ENCODE measurements at regions not wholly inside any gene's neighbourhood (a gene's known extent, or its start where the extent isn't known, plus 50 kb on each side); places are given as distances from the start of the nearest gene placed in this dataset.

DNA sequence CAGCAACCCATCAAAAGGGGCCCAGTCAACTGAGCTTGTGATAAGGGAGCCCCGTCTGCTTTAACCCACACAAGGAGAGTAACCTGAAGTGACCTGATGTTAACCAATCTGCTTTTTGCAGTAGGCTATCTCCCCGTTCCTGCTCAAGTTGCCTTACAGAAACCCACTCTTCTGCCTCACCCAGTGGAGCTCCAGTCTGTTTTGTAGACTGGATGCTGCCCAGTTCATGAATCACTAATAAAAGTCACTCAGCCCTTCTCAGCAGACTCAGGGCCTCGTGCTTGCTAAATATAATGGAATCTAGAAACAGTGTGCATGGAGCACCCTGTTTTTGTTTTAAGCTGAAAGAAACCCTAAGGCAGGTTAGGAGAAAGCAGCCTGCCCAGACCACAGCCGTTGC lies 312.3 kb downstream of the FBXW7 start:
- Mint-ChIP-seq H3K27me3 (no peaks in the 10 kb centered on the region), H3K4me1 (no peaks in the 10 kb centered on the region), H3K9me3 (no peaks in the 10 kb centered on the region), H3K4me3 (no peak overlapping the region), H3K27ac (no peak overlapping the region), H3K36me3 (no peaks in the 10 kb centered on the region)
- no peak for ATAC-seq (replicated peaks)
- DNase-seq, result no peak

DNA sequence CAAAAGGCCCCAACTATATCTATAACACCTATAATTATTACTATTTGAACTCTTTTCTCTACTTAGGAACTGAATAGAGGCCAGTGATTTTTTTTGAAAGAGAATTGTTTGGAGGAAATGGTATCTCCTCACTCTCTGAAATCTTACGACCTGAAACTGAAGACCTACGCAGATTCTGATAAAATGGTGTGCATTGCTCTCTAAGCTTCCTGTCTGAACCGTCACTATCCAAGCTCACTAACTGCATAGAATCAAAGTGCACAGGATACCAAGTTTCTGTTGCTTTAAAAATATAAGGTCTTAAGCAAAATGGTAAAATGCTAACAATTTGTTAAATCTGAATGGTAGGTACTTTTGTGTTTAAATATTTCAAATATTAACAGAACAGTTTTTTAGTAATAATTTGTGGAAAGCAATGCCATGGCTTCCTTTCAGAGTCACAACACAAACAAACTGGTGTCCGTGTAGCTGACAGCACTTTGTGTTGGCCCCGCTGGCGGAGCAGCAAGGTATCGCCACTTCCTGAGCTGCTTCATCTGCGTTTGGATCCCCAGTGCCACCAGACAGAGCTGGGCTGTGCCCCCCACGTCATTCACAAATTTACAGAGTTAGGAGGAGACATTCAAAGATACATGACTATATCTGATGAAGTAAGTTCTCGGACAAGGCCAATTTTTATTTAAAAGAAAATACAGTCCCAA lies 313.9 kb downstream of the FBXW7 start:
- no peak for ATAC-seq (replicated peaks)
- H3K9me3 Mint-ChIP-seq, result no peaks in the 10 kb centered on the region
- no peak overlapping the region for H3K27ac Mint-ChIP-seq
- DNase-seq, result no peak
- H3K4me3 Mint-ChIP-seq, result no peak overlapping the region
- H3K36me3 Mint-ChIP-seq, result no peaks in the 10 kb centered on the region
- H3K4me1 Mint-ChIP-seq, result no peaks in the 10 kb centered on the region
- no peaks in the 10 kb centered on the region for H3K27me3 Mint-ChIP-seq

DNA sequence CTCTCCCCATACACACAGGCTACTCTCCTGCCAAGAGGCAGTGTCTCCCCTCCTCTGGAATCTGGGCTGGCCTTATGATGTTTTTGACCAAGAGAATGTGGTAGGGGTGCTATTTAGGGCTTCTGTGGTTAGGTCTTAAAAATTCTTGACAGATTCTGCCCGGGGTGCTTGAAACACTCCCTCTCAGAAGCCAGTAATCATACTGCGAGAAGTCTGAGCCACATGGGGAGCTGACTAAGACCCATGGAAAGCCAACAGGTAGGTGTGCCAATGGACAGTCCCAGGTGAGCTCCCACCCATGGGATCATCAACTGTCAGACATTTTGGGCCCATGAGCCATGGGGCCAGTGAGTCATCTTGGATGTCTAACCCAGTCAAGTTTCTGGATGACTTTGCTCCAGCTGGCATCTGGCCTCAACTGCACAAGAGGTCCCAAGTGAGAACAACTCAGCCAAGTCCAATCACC lies 315.7 kb downstream of the FBXW7 start:
- H3K4me1 Mint-ChIP-seq, result no peaks in the 10 kb centered on the region
- no peaks in the 10 kb centered on the region for H3K27me3 Mint-ChIP-seq
- no peak overlapping the region for H3K4me3 Mint-ChIP-seq
- ATAC-seq (replicated peaks) (peak; percentile 61 to 78), DNase-seq (no peak)
- no peaks in the 10 kb centered on the region for H3K36me3 Mint-ChIP-seq
- H3K27ac Mint-ChIP-seq, result no peak overlapping the region
- peaks cover 0 to 2% of the 10 kb centered on the region in 2 donors for H3K9me3 Mint-ChIP-seq

DNA sequence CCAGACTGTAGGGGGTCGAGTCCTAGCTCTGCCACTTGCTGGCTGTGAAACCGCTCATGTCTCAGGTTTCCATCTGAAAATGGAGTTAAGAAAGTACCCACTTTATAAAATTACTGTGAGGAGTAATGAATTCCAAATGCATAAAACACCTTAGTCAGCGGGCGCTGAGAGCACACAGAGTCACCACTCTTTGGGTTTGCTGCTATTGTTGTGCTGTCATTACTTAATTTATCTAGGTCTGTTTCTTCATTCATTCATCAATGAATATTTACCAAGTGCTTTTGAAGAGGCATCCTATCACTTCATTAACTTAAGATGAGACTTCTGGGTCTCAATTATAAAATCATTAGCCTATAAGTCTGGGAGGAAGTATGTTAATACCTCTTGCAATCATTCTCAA lies 317.3 kb downstream of the FBXW7 start:
- no peak for ATAC-seq (replicated peaks)
- Mint-ChIP-seq H3K27ac (no peak overlapping the region), H3K27me3 (no peaks in the 10 kb centered on the region), H3K9me3 (peaks cover 4 to 7% of the 10 kb centered on the region in 2 donors), H3K4me3 (no peak overlapping the region), H3K4me1 (no peaks in the 10 kb centered on the region), H3K36me3 (no peaks in the 10 kb centered on the region)
- DNase-seq, result no peak

DNA sequence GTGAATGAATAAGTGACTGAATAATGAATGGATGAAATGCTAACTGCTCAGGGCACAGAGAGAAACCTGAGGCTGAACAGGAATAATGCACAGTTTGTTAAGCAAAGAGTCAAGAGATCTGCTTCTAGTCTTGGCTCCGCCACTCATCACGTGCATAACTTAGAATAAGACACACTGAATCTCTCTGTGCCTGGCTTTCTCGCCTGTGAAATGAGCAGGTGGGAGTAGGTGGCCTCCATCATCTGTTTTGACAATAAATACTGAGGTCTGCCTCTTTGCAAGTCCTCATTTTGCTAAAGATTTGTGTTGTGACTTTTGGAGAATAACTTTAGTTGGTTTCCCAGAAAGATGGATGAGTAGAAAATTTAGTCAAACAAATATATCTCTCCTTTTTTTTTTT lies 318.0 kb downstream of the FBXW7 start:
- no peak overlapping the region for H3K27ac Mint-ChIP-seq
- H3K4me1 Mint-ChIP-seq, result no peaks in the 10 kb centered on the region
- H3K27me3 Mint-ChIP-seq, result no peaks in the 10 kb centered on the region

DNA sequence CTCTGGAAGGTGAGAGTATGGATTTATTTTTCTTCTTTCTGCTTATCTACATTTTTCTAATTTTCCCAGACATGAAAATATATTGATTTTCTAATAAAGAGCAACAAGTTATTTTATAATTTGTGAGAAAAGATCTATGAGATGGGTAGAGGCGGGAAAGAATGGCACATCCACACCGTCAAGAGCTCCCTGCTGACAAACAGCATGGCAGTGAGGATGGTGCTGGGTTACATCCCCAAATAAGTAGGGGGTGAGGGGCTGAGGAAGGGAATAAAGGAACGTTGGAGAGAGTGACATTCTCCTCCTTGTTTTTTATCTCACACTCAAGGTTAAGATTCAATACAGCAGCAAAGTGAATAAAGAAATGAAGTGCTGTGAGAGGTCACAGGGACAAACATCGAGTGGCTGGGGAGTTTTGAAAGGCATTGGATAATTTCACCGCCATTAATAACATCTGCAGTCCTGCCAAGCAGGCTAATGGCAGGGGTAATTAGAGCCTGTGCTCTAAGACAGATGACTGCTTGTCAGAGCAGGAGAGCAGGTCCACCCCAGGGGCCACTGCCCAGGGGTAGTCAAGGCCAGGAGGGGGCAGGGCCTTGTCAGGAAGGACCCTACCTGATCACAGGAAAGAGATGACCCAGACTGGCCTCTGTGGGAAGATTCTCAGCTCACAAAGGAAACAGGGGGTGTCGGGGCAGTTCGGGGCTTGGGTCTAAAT lies 323.8 kb downstream of the FBXW7 start:
- peaks cover 0 to 4% of the 10 kb centered on the region in 2 donors for H3K27me3 Mint-ChIP-seq
- no peak for DNase-seq
- H3K27ac Mint-ChIP-seq, result no peak overlapping the region
- no peaks in the 10 kb centered on the region for H3K36me3 Mint-ChIP-seq
- no peak for ATAC-seq (replicated peaks)
- H3K9me3 Mint-ChIP-seq, result peaks cover 4 to 10% of the 10 kb centered on the region in 2 donors
- H3K4me1 Mint-ChIP-seq, result peaks cover 0 to 10% of the 10 kb centered on the region in 2 donors
- H3K4me3 Mint-ChIP-seq, result no peak overlapping the region

More for the DNA sequence above, 318.0 kb downstream of the FBXW7 start:
- H3K36me3 Mint-ChIP-seq, result no peaks in the 10 kb centered on the region
- peaks cover 4 to 7% of the 10 kb centered on the region in 2 donors for H3K9me3 Mint-ChIP-seq
- H3K4me3 Mint-ChIP-seq, result no peak overlapping the region
- ATAC-seq (replicated peaks) (no peak), DNase-seq (no peak)

DNA sequence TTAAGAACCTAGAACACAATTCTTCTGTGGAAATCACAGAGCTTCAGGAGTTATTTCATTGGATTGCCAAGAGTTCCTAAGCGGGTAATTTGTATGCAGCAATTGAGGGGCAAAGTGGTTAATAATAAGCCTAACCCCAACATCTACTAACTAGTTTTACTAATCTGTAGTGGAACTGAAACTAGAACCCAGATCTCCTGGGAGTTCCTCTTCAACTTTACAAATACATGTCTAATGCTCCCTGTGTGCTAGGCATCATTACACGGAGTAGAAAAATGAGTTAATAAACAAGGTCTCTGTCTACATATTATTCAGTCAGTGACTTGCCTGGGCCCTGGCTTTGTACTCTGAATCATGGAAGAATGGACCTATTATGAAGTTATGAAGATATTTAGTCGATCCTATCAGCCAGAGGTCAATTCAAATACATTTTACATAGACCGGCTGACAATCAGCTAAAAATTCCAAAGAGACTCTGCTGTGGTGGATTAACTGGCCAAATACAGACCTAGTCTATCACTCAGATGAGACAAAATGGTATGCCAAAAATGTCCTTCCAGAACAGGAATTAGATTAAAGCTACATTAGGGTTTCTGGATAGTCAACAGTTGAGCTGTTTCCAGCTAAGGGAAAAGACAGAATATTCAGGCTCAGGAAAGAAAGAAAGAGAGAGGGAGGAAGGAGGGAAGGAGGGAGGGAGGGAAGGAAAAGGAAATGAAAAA lies 326.0 kb downstream of the FBXW7 start:
- Mint-ChIP-seq H3K27ac (no peak overlapping the region), H3K36me3 (no peaks in the 10 kb centered on the region), H3K4me3 (no peak overlapping the region), H3K4me1 (peaks cover 0 to 10% of the 10 kb centered on the region in 2 donors), H3K9me3 (peaks cover under 1 to 6% of the 10 kb centered on the region in 2 donors), H3K27me3 (peaks cover 8 to 12% of the 10 kb centered on the region in 2 donors)
- no peak for DNase-seq
- ATAC-seq (replicated peaks), result peak; percentile 73 to 83

DNA sequence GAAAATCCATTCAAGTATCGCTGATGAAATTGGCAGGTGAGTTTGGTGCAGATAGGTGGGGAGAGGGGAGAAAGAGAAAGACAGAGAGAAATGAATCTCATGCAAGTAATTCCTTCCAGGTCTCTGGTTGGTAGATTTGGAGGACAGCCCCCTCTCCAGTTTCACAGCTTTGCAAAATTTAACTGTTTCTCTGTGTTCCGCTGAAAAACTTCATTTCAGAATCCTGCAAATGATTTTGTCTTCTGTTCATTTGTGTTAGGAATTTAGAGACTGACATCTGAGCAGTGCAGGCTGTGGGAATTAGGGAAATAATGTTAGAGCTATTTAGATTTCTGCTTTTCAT lies 328.5 kb downstream of the FBXW7 start:
- ATAC-seq (replicated peaks), result no peak
- Mint-ChIP-seq H3K9me3 (peaks cover 0 to 3% of the 10 kb centered on the region in 2 donors), H3K4me3 (no peak overlapping the region), H3K4me1 (peaks cover 0 to 10% of the 10 kb centered on the region in 2 donors), H3K27me3 (peaks cover 8 to 12% of the 10 kb centered on the region in 2 donors), H3K27ac (no peak overlapping the region), H3K36me3 (no peaks in the 10 kb centered on the region)
- DNase-seq, result no peak

DNA sequence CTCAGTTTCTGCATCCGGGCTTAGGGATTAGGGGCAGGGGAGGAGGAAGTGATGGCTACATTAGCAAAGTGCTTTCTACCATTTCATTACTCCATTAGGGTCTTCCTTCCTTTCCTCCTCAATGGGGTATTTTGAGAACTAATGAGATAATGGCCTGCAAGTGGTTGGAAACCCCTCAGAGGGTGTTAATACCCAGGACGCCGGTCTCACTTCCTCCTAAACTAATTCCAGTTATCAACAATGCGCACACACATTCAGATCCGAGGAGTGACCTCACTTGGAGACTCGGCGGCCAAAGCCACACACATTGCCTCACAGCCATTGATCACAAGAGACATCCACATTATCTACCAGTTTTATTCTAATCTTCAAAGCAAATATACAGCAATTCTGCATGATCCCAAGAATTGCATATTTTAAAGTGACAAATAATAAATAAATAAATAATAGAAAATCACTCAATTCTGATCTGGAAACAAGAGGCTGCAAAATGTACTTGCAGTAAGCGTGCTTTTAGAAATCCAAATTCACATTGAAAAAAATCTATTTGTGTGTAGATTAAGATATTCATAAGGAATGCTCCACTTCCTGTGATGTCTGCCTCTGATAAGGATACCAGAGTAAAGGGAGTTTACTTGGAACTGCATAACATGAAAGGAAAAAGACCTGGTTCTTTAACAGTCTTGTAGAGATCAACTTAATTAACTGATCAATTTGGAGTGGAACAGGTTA lies 329.1 kb downstream of the FBXW7 start:
- DNase-seq (no peak), ATAC-seq (replicated peaks) (no peak)
- Mint-ChIP-seq H3K36me3 (no peaks in the 10 kb centered on the region), H3K27ac (no peak overlapping the region), H3K9me3 (peaks cover 0 to 2% of the 10 kb centered on the region in 2 donors), H3K4me1 (peaks cover 0 to 10% of the 10 kb centered on the region in 2 donors), H3K4me3 (no peak overlapping the region), H3K27me3 (peaks cover 8 to 12% of the 10 kb centered on the region in 2 donors)

DNA sequence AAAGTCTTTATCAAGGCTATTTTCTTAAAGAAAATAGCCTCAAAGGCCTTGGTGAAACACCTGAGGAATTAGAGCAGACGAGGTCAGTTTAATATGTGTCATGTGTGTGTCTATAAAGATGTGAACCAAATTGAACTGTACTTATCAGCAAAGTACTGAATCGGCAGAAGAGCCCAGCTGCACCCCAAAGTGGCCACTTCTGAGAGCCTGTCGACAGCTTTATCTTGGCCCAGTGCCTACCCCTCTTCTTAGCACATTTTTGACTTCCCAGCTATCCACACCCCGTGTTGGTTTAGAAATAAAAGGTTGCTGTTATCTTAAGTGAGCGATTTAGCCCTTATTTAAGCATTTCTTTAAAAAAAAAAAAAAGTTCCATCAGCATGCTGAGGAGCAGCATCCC lies 329.7 kb downstream of the FBXW7 start:
- Mint-ChIP-seq H3K4me1 (peaks cover 0 to 10% of the 10 kb centered on the region in 2 donors), H3K4me3 (no peak overlapping the region), H3K27ac (no peak overlapping the region), H3K27me3 (peaks cover 8% of the 10 kb centered on the region in 2 donors), H3K9me3 (peaks cover 0 to 2% of the 10 kb centered on the region in 2 donors), H3K36me3 (no peaks in the 10 kb centered on the region)
- ATAC-seq (replicated peaks), result no peak
- DNase-seq, result no peak

DNA sequence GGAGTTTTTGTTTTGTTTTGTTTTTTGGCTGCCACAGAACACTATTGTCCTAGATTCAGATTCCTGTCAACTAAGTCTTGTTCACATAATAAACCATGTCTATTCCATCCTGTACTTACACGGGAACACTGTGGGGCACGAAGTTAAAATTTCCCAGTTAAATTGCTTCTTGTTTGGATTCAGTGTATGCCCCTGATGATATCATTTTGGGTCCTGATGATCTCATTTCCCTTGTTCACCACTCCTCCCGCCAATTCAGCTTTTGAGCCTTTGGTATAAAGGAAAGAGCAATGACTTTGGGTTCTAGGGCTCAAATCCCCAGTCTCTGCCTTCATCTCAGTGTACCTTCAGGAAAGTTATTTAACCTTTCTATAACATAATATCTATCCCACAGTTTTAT lies 333.5 kb downstream of the FBXW7 start:
- Mint-ChIP-seq H3K9me3 (no peaks in the 10 kb centered on the region), H3K4me3 (no peak overlapping the region), H3K27ac (no peak overlapping the region), H3K36me3 (no peaks in the 10 kb centered on the region), H3K4me1 (no peaks in the 10 kb centered on the region), H3K27me3 (peaks cover 8% of the 10 kb centered on the region in 2 donors)
- ATAC-seq (replicated peaks) (no peak), DNase-seq (no peak)

DNA sequence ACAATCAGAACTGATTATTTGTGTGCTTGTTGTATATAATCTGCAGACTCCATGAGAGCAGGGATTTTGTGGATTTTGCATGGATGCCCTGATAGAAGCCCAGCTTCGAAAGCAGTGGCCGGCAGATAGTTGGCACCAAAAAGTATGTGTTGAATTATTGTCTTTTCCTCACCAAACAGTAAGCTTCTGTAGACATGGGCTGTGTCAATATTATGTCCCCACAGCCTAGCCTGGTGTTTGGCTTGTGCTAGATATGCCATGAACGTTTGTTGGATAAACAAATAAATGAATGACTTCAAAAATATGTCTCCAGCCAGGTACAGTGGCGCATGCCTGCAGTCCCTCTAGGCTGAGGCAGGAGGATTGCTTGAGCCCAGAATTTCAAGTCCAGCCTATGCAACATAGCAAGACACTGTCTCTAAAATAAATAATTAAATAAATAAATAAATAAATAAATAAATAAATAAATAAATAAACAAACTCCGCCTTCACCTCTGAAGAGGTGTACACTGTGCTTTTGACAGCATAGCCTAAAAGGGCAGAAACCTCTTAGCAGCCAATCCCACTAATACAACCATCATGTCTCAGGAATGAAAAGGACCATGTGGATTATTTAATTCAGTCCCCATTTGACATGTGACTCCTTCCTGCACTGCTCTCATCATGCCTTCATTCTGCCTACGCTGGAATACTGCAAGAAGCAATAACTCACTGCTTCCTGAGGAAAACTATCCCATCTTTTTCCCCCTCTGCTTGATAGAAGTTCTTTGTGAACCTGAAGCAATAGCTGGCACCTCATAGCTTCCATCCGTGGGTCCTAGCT lies 335.2 kb downstream of the FBXW7 start:
- ATAC-seq (replicated peaks) (no peak), DNase-seq (no peak)
- H3K4me3 Mint-ChIP-seq, result no peak overlapping the region
- H3K4me1 Mint-ChIP-seq, result no peaks in the 10 kb centered on the region
- peaks cover 4 to 6% of the 10 kb centered on the region in 2 donors for H3K27me3 Mint-ChIP-seq
- no peak overlapping the region for H3K27ac Mint-ChIP-seq
- no peaks in the 10 kb centered on the region for H3K36me3 Mint-ChIP-seq
- H3K9me3 Mint-ChIP-seq, result peaks cover 0 to 1% of the 10 kb centered on the region in 2 donors

DNA sequence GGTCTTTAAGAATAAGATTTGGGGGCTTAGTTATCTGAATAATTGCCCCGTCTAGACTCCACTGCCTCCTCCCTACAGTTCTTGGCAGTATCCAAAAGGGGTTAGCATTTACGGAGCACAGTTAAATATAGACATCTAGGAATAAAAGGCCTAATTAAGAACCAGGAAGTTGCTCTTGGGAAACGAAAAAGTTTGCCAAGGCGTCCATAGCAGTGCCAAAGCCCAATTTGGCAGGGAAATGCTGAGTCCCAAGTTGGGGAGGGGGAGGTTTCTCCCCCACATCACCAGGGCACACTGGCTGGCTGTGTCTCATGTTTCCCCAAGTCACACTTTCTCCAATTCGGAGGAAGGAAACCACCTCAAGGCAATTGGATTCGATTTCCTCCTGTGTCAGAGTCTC lies 338.7 kb downstream of the FBXW7 start:
- Mint-ChIP-seq H3K27ac (no peak overlapping the region), H3K4me3 (no peak overlapping the region), H3K36me3 (no peaks in the 10 kb centered on the region), H3K9me3 (peaks cover 0 to 1% of the 10 kb centered on the region in 2 donors), H3K27me3 (no peaks in the 10 kb centered on the region), H3K4me1 (no peaks in the 10 kb centered on the region)
- DNase-seq (no peak), ATAC-seq (replicated peaks) (no peak)

All from stimulated activated naive B cell treated with anti-CD40 and anti-IgM and Interleukin-4, amounts not matched to agents 10 μg/mL and 1 μg/mL and 100 μg/mL, for 72 hours (primary cell).